ENCODE measurements at regions not wholly inside any gene's neighbourhood (a gene's known extent, or its start where the extent isn't known, plus 50 kb on each side); places are given as distances from the start of the nearest gene placed in this dataset.

DNA sequence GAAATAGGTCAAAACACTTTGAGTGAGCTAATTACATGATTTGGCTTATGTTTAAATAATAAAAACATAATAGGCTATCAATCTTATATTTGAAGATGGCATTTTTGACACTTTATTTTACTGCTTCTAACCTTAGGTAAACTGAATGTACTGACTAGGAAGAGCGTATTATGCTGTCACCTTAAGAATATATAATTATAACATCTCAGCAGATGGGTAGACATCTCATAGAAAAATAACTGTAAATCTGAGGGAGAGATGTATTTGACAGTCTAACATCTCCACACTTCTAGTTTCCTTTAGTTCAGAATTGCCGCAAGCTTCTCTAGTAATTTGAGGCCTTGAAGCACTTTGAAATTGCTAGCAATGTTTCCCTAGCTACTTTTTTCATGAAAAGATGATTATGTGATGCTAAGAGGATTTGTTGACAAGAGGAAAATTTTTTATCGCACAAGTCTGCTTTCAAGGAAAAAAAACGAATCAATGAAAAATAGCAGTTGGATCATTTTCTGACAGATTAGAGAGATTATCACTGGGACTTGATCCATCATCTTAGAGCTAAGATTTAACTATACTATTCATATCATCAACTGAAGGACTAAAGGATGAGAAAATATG, 238.2 kb upstream of the NAALADL2 start:
- TF ChIP-seq, protein P1, sequence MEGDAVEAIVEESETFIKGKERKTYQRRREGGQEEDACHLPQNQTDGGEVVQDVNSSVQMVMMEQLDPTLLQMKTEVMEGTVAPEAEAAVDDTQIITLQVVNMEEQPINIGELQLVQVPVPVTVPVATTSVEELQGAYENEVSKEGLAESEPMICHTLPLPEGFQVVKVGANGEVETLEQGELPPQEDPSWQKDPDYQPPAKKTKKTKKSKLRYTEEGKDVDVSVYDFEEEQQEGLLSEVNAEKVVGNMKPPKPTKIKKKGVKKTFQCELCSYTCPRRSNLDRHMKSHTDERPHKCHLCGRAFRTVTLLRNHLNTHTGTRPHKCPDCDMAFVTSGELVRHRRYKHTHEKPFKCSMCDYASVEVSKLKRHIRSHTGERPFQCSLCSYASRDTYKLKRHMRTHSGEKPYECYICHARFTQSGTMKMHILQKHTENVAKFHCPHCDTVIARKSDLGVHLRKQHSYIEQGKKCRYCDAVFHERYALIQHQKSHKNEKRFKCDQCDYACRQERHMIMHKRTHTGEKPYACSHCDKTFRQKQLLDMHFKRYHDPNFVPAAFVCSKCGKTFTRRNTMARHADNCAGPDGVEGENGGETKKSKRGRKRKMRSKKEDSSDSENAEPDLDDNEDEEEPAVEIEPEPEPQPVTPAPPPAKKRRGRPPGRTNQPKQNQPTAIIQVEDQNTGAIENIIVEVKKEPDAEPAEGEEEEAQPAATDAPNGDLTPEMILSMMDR (IDR thresholded peaks at IDR 0.05; ENCODE audit: insufficient read depth, low read length, poor library complexity, severe bottlenecking): no peak
- TF ChIP-seq EZH2phosphoT487 (conservative IDR thresholded peaks at IDR 0.05; ENCODE audit: low read length): no peak

DNA sequence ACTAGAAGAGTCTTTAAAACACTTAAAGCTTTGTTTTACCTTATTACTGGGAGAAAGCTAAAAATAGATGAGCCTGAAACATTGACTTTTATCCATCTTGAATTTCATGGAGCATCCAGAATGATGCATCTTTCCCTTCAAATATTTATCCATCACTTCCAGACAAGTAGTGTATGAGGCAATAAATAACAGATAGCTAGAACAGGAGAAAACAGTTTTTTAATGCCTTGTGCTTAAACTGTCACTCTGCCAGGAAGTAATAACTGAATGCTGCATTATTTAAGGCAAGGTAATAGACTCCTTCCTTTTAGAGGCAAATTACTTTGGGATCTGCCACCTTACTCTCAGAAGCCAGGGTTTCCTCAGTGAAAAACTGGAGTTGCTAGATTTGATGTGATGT, 225.8 kb upstream of the NAALADL2 start:
- Histone ChIP-seq H3F3A (ENCODE audit: insufficient read depth) (no peaks in the 10 kb centered on the region), H2AFZ (ENCODE audit: low read depth, low read length, severe bottlenecking) (no peak overlapping the region), H3K4me3 (ENCODE audit: insufficient read depth, low read length, poor library complexity, severe bottlenecking) (no peak overlapping the region), H3K9me3 (ENCODE audit: insufficient read depth, low read length) (no peaks in the 10 kb centered on the region), H3K4me2 (ENCODE audit: low read depth, low read length, poor library complexity, severe bottlenecking) (no peak overlapping the region), H3K79me2 (ENCODE audit: insufficient read depth, low read length) (no peaks in the 10 kb centered on the region), H4K20me1 (ENCODE audit: low read depth, low read length) (no peaks in the 10 kb centered on the region), H3K36me3 (ENCODE audit: low read length) (no peaks in the 10 kb centered on the region), H3K9me2 (replicated peaks; ENCODE audit: insufficient read depth, low read length) (no peaks in the 10 kb centered on the region), H3K27me3 (ENCODE audit: low read length) (no peaks in the 10 kb centered on the region), H3K9ac (ENCODE audit: low read length) (no peak overlapping the region), H3K27ac (ENCODE audit: low read depth, low read length) (no peak overlapping the region)
- no peak for TF ChIP-seq EZH2phosphoT487 (conservative IDR thresholded peaks at IDR 0.05; ENCODE audit: low read length)
- TF ChIP-seq, protein P1 (IDR thresholded peaks at IDR 0.05; ENCODE audit: insufficient read depth, low read length, poor library complexity, severe bottlenecking): no peak

More for the DNA sequence above, 238.2 kb upstream of the NAALADL2 start:
- no peaks in the 10 kb centered on the region for H3K9me2 ChIP-seq (replicated peaks; ENCODE audit: insufficient read depth, low read length)
- no peaks in the 10 kb centered on the region for H3K9me3 ChIP-seq (ENCODE audit: insufficient read depth, low read length)
- no peak overlapping the region for H3K9ac ChIP-seq (ENCODE audit: low read length)
- H3K27ac ChIP-seq (ENCODE audit: low read depth, low read length): no peak overlapping the region
- H3F3A ChIP-seq (ENCODE audit: insufficient read depth): no peaks in the 10 kb centered on the region
- no peaks in the 10 kb centered on the region for H3K79me2 ChIP-seq (ENCODE audit: insufficient read depth, low read length)
- no peak overlapping the region for H2AFZ ChIP-seq (ENCODE audit: low read depth, low read length, severe bottlenecking)
- H3K27me3 ChIP-seq (ENCODE audit: low read length): no peaks in the 10 kb centered on the region
- no peak overlapping the region for H3K4me3 ChIP-seq (ENCODE audit: insufficient read depth, low read length, poor library complexity, severe bottlenecking)
- no peak overlapping the region for H3K4me2 ChIP-seq (ENCODE audit: low read depth, low read length, poor library complexity, severe bottlenecking)
- H3K36me3 ChIP-seq (ENCODE audit: low read length): no peaks in the 10 kb centered on the region
- no peaks in the 10 kb centered on the region for H4K20me1 ChIP-seq (ENCODE audit: low read depth, low read length)

DNA sequence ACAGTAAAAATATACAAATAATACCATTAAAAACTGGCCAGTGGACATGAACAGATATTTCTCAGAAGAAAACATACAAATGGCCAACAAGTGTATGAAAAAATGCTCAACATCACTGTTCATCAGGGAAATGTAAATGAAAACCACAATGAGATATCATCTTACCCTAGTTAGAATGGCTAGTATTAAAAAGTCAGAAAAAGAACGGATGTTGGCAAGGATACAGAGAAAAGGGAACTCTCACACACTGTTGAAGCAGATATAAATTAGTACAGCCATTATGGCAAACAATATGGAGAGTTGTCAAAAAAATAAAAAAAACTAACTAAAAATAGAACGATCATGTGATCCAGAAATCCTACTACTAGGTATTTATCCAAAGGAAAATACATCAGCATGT, 222.7 kb upstream of the NAALADL2 start:
- no peaks in the 10 kb centered on the region for H3F3A ChIP-seq (ENCODE audit: insufficient read depth)
- no peak overlapping the region for H3K9ac ChIP-seq (ENCODE audit: low read length)
- H3K27me3 ChIP-seq (ENCODE audit: low read length): no peaks in the 10 kb centered on the region
- no peaks in the 10 kb centered on the region for H3K36me3 ChIP-seq (ENCODE audit: low read length)
- no peak overlapping the region for H3K27ac ChIP-seq (ENCODE audit: low read depth, low read length)
- TF ChIP-seq, protein P1 (IDR thresholded peaks at IDR 0.05; ENCODE audit: insufficient read depth, low read length, poor library complexity, severe bottlenecking): no peak
- no peak for TF ChIP-seq EZH2phosphoT487 (conservative IDR thresholded peaks at IDR 0.05; ENCODE audit: low read length)
- H2AFZ ChIP-seq (ENCODE audit: low read depth, low read length, severe bottlenecking): no peak overlapping the region
- H3K9me2 ChIP-seq (replicated peaks; ENCODE audit: insufficient read depth, low read length): no peaks in the 10 kb centered on the region
- H4K20me1 ChIP-seq (ENCODE audit: low read depth, low read length): no peaks in the 10 kb centered on the region
- H3K9me3 ChIP-seq (ENCODE audit: insufficient read depth, low read length): no peaks in the 10 kb centered on the region
- no peak overlapping the region for H3K4me3 ChIP-seq (ENCODE audit: insufficient read depth, low read length, poor library complexity, severe bottlenecking)
- no peak overlapping the region for H3K4me2 ChIP-seq (ENCODE audit: low read depth, low read length, poor library complexity, severe bottlenecking)
- no peaks in the 10 kb centered on the region for H3K79me2 ChIP-seq (ENCODE audit: insufficient read depth, low read length)
